Endodermal cell (in vitro differentiated cells): ENCODE measurements at regions not wholly inside any gene's neighbourhood (a gene's known extent, or its start where the extent isn't known, plus 50 kb on each side); places are given as distances from the start of the nearest gene placed in this dataset.
A peak's percentile ranks its signal among the peaks of the same experiment; 100 is the strongest.

Source experiments
- DNase-seq: peaks from one replicate; pipeline ENCODE4 v3.0.0-alpha.2; 2017
- H3K27ac ChIP-seq: 2 replicates; pipeline ENCODE4 v1.5.1; 2013; ENCODE audit warnings: mild to moderate bottlenecking, low read depth, low read length, moderate library complexity
- H3K27me3 ChIP-seq: 2 replicates; pipeline ENCODE4 v1.6.1; 2013; ENCODE audit warnings: mild to moderate bottlenecking, low read length, moderate library complexity; ENCODE audit not compliant: insufficient read depth, control insufficient read depth, poor library complexity, severe bottlenecking
- H3K36me3 ChIP-seq: 2 replicates; pipeline ENCODE4 v1.7.0; 2013; ENCODE audit warnings: mild to moderate bottlenecking, low read length, moderate library complexity; ENCODE audit not compliant: control insufficient read depth, insufficient read depth
- H3K4me1 ChIP-seq: one replicate; pipeline ENCODE4 v1.7.0; 2013; ENCODE audit warnings: low read length; ENCODE audit not compliant: control insufficient read depth, insufficient read depth
- H3K4me3 ChIP-seq: 2 replicates; pipeline ENCODE4 v1.5.1; 2013; ENCODE audit warnings: mild to moderate bottlenecking, low read length, moderate library complexity
- H3K9ac ChIP-seq: 2 replicates; pipeline ENCODE4 v1.6.1; 2013; ENCODE audit warnings: mild to moderate bottlenecking, low read length, moderate library complexity; ENCODE audit not compliant: poor library complexity, severe bottlenecking; ENCODE audit errors: extremely low read depth
- H3K9me3 ChIP-seq: 2 replicates; pipeline ENCODE4 v1.6.1; 2013; ENCODE audit warnings: mild to moderate bottlenecking, low read length, moderate library complexity; ENCODE audit not compliant: control insufficient read depth
- H3K27ac Mint-ChIP-seq: 2 replicates; pipeline ENCODE4 v1.8.0; 2020; ENCODE audit warnings: mixed read lengths
- H3K27me3 Mint-ChIP-seq: 2 replicates; pipeline ENCODE4 v1.8.0; 2021; ENCODE audit warnings: mild to moderate bottlenecking, mixed read lengths; ENCODE audit not compliant: insufficient read depth
- H3K36me3 Mint-ChIP-seq: 2 replicates; pipeline ENCODE4 v1.8.0; 2020; ENCODE audit warnings: low read depth, mixed read lengths
- H3K4me1 Mint-ChIP-seq: 2 replicates; pipeline ENCODE4 v1.8.0; 2020; ENCODE audit warnings: mixed read lengths
- H3K4me3 Mint-ChIP-seq: 2 replicates; pipeline ENCODE4 v1.8.0; 2020; ENCODE audit warnings: mild to moderate bottlenecking, moderate library complexity, mixed read lengths
- H3K9me3 Mint-ChIP-seq: 2 replicates; pipeline ENCODE4 v1.8.0; 2020; ENCODE audit warnings: mild to moderate bottlenecking, mixed read lengths
- WGBS, 2 experiments: methylation state at CpG; one replicate each; pipeline versions ENCODE4 v1.1.5 to v1.1.7; 2013; ENCODE audit warnings: missing lambda C conversion rate in 2 of 2, mixed read lengths in 1 of 2; ENCODE audit not compliant: insufficient coverage in 1 of 2, insufficient read length in 1 of 2; 5-methylcytosine and 5-hydroxymethylcytosine counted together
- TF ChIP-seq, protein P1 (sequence below): fragments of 200-600 bp; sonication (generic); conservative IDR thresholded peaks from 2 replicates; pipeline ENCODE4 v1.5.0; 2021; ENCODE audit warnings: antibody characterized with exemption, mild to moderate bottlenecking

DNA sequence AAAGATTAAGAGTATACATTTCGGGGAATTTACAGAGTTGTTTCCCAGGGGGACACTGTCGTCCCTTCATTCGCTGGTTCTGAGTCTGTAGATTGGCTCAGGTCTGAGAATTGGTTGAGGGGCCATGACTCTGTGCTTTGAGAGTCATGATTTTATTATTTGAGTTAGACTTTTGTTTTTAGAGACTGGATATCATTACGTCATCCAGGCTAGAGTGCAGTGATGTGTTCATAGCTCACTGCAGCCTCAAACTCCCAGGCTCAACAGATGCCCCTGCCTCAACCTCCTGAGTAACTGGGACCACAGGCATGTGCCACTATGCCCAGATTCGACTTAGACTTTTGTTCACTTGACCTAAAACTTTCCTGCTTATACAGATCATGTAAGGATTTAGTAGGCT lies 112.3 kb upstream of the C14orf180 start:
- no peak overlapping the region for H3K27ac Mint-ChIP-seq
- no peaks in the 10 kb centered on the region for H3K36me3 ChIP-seq
- no peaks in the 10 kb centered on the region for H3K9me3 Mint-ChIP-seq
- no peaks in the 10 kb centered on the region for H3K4me1 Mint-ChIP-seq
- H3K4me3 ChIP-seq, result no peak overlapping the region
- no peaks in the 10 kb centered on the region for H3K9me3 ChIP-seq
- H3K4me3 Mint-ChIP-seq, result no peak overlapping the region
- H3K27me3 Mint-ChIP-seq, result peaks cover 50% of the 10 kb centered on the region
- H3K27ac ChIP-seq, result no peak overlapping the region
- TF ChIP-seq, protein P1, sequence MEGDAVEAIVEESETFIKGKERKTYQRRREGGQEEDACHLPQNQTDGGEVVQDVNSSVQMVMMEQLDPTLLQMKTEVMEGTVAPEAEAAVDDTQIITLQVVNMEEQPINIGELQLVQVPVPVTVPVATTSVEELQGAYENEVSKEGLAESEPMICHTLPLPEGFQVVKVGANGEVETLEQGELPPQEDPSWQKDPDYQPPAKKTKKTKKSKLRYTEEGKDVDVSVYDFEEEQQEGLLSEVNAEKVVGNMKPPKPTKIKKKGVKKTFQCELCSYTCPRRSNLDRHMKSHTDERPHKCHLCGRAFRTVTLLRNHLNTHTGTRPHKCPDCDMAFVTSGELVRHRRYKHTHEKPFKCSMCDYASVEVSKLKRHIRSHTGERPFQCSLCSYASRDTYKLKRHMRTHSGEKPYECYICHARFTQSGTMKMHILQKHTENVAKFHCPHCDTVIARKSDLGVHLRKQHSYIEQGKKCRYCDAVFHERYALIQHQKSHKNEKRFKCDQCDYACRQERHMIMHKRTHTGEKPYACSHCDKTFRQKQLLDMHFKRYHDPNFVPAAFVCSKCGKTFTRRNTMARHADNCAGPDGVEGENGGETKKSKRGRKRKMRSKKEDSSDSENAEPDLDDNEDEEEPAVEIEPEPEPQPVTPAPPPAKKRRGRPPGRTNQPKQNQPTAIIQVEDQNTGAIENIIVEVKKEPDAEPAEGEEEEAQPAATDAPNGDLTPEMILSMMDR, result no peak
- 75 to 86% methylated on average over 2 to 5 of the region's 5 CpGs for WGBS, 2 experiments
- H3K4me1 ChIP-seq, result no peaks in the 10 kb centered on the region
- H3K9ac ChIP-seq, result no peak overlapping the region
- H3K36me3 Mint-ChIP-seq, result no peaks in the 10 kb centered on the region
- H3K27me3 ChIP-seq, result peaks cover 39% of the 10 kb centered on the region
- DNase-seq, result no peak

GRCh38 chr14:104467641-104468040 lies 111.9 kb upstream of the C14orf180 start:
- H3K9me3 ChIP-seq, result no peaks in the 10 kb centered on the region
- no peak overlapping the region for H3K27ac Mint-ChIP-seq
- H3K4me1 ChIP-seq, result no peaks in the 10 kb centered on the region
- H3K36me3 ChIP-seq, result no peaks in the 10 kb centered on the region
- no peaks in the 10 kb centered on the region for H3K36me3 Mint-ChIP-seq
- no peak overlapping the region for H3K4me3 Mint-ChIP-seq
- no peaks in the 10 kb centered on the region for H3K9me3 Mint-ChIP-seq
- H3K27me3 Mint-ChIP-seq, result peaks cover 48% of the 10 kb centered on the region
- H3K4me1 Mint-ChIP-seq, result no peaks in the 10 kb centered on the region
- peaks cover 35% of the 10 kb centered on the region for H3K27me3 ChIP-seq
- peak; percentile 10 for DNase-seq
- 91 to 94% methylated on average over 7 of the region's 7 CpGs for WGBS, 2 experiments
- H3K4me3 ChIP-seq, result no peak overlapping the region
- TF ChIP-seq, protein P1, result no peak
- H3K9ac ChIP-seq, result no peak overlapping the region
- no peak overlapping the region for H3K27ac ChIP-seq

GRCh38 chr14:104469591-104469990 lies 110.0 kb upstream of the C14orf180 start:
- no peak overlapping the region for H3K27ac ChIP-seq
- no peaks in the 10 kb centered on the region for H3K4me1 Mint-ChIP-seq
- H3K4me3 Mint-ChIP-seq, result no peak overlapping the region
- 87 to 91% methylated on average over 6 of the region's 6 CpGs for WGBS, 2 experiments
- no peak overlapping the region for H3K9ac ChIP-seq
- no peaks in the 10 kb centered on the region for H3K9me3 ChIP-seq
- peaks cover 29% of the 10 kb centered on the region for H3K27me3 Mint-ChIP-seq
- H3K4me3 ChIP-seq, result no peak overlapping the region
- H3K9me3 Mint-ChIP-seq, result no peaks in the 10 kb centered on the region
- no peaks in the 10 kb centered on the region for H3K36me3 ChIP-seq
- DNase-seq, result peak; percentile 15
- H3K27me3 ChIP-seq, result peaks cover 20% of the 10 kb centered on the region
- H3K36me3 Mint-ChIP-seq, result no peaks in the 10 kb centered on the region
- no peak overlapping the region for H3K27ac Mint-ChIP-seq
- no peaks in the 10 kb centered on the region for H3K4me1 ChIP-seq
- TF ChIP-seq, protein P1, result no peak
